Stimulated activated CD4-positive, alpha-beta T cell treated with anti-CD3 and anti-CD28 coated beads, Interleukin-12 subunit alpha, Interleukin-12 subunit beta, amount 100 ng/mL, for 48 hours (primary cell): ENCODE measurements at regions not wholly inside any gene's neighbourhood (a gene's known extent, or its start where the extent isn't known, plus 50 kb on each side); places are given as distances from the start of the nearest gene placed in this dataset.
"Not testable (repeated sequence)": the region's sequence is repeated elsewhere in the genome, so short reads cannot be mapped to it uniquely, and the experiment has no call there.

Source experiments
- DNase-seq, 3 donors: peaks; one replicate each; pipeline ENCODE4 v3.0.0-alpha.2; 2020; ENCODE audit warnings: low read depth in 2 of 3, low spot score in 1 of 3

GRCh38 chr11:38046571-38047135 lies 1448.6 kb upstream of the RAG2 start:
- no peak for DNase-seq

GRCh38 chr11:38043060-38043459 lies 1445.0 kb upstream of the RAG2 start:
- DNase-seq = no peak

GRCh38 chr11:38038777-38039176 lies 1440.7 kb upstream of the RAG2 start:
- DNase-seq = no peak

- no peak for DNase-seq
These were observed 1421.2 kb upstream of the RAG2 start for GRCh38 chr11:38019072-38019775.

GRCh38 chr11:38014405-38014804 lies 1416.4 kb upstream of the RAG2 start:
- DNase-seq = no peak

- no peak for DNase-seq
These were observed 1415.1 kb upstream of the RAG2 start for GRCh38 chr11:38013157-38013556.

GRCh38 chr11:38011496-38011895 lies 1413.5 kb upstream of the RAG2 start:
- DNase-seq = no peak

- no peak for DNase-seq
These were observed 1411.9 kb upstream of the RAG2 start for GRCh38 chr11:38009932-38010331.

GRCh38 chr11:38006466-38006865 lies 1408.4 kb upstream of the RAG2 start:
- no peak for DNase-seq

- DNase-seq = no peak
These were observed 1407.6 kb upstream of the RAG2 start for GRCh38 chr11:38005597-38005996.

- no peak for DNase-seq
These were observed 1401.1 kb upstream of the RAG2 start for GRCh38 chr11:37999171-37999570.

- no peak for DNase-seq
These were observed 1397.8 kb upstream of the RAG2 start for GRCh38 chr11:37995886-37996285.

- DNase-seq = no peak
These were observed 1390.0 kb upstream of the RAG2 start for GRCh38 chr11:37988031-37988430.

- DNase-seq = no peak
These were observed 1387.0 kb upstream of the RAG2 start for GRCh38 chr11:37984991-37985390.

GRCh38 chr11:37978647-37979046 lies 1380.6 kb upstream of the RAG2 start:
- no peak for DNase-seq

- DNase-seq = no peak
These were observed 1375.9 kb upstream of the RAG2 start for GRCh38 chr11:37973941-37974340.

- DNase-seq = no peak
These were observed 1374.7 kb upstream of the RAG2 start for GRCh38 chr11:37972691-37973090.

- not testable (repeated sequence) for DNase-seq
These were observed 1371.3 kb upstream of the RAG2 start for GRCh38 chr11:37969336-37969735.

- no peak for DNase-seq
These were observed 1370.1 kb upstream of the RAG2 start for GRCh38 chr11:37968148-37968547.

GRCh38 chr11:37967635-37968034 lies 1369.6 kb upstream of the RAG2 start:
- no peak for DNase-seq

GRCh38 chr11:37963440-37963839 lies 1365.4 kb upstream of the RAG2 start:
- DNase-seq = no peak

GRCh38 chr11:37957717-37958116 lies 1359.7 kb upstream of the RAG2 start:
- DNase-seq = no peak

- no peak for DNase-seq
These were observed 1354.0 kb upstream of the RAG2 start for GRCh38 chr11:37951996-37952395.
